ENCODE measurements at regions not wholly inside any gene's neighbourhood (a gene's known extent, or its start where the extent isn't known, plus 50 kb on each side); places are given as distances from the start of the nearest gene placed in this dataset.

GRCh38 chr10:123474700-123475099, 191.5 kb upstream of the GPR26 start:
- no peak for DNase-seq
- Histone ChIP-seq H3K4me3 (no peak overlapping the region), H3K27ac (no peak overlapping the region), H3K27me3 (peaks cover 0 to 12% (median 0%) of the 10 kb centered on the region in 4 donors), H3K36me3 (no peaks in the 10 kb centered on the region), H3K9me3 (no peaks in the 10 kb centered on the region), H3K4me1 (no peaks in the 10 kb centered on the region)
- TF ChIP-seq CTCF (IDR thresholded peaks at IDR 0.05) (no peak), POLR2A (IDR thresholded peaks at IDR 0.05) (no peak)
- intact Hi-C loops (cut with DNase I): no loop called here
- WGBS, 2 donors: 60 to 92% methylated on average over 1 to 2 of the region's 4 CpGs

DNA sequence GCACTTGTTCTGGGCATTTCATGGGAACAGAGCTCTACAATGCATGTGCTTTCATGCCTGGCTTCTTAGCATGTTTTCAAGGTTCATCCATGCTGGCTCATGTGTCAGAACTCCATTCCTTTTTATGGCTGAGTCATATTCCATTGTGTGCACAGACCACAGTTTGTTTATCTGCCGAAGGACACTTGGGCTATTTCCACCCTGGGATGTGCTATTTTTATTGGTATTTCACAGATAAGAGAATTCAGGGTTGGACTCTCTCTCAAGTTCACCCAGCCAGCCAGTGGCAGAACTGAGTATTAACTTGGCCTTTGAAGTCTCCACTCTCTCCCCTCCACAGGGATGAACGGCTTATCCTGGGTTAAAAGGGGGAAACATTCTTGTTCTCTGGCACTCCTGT, 190.7 kb upstream of the GPR26 start:
- TF ChIP-seq POLR2A (IDR thresholded peaks at IDR 0.05): no peak
- TF ChIP-seq CTCF (IDR thresholded peaks at IDR 0.05): no peak
- no peak overlapping the region for H3K27ac ChIP-seq
- intact Hi-C loops (cut with DNase I): no loop called here
- WGBS, 2 donors: 30 to 34% methylated on average over 2 of the region's 2 CpGs
- no peaks in the 10 kb centered on the region for H3K4me1 ChIP-seq
- no peaks in the 10 kb centered on the region for H3K9me3 ChIP-seq
- peaks cover 0 to 14% (median 0%) of the 10 kb centered on the region in 4 donors for H3K27me3 ChIP-seq
- no peak for DNase-seq
- no peak overlapping the region for H3K4me3 ChIP-seq
- no peaks in the 10 kb centered on the region for H3K36me3 ChIP-seq

DNA sequence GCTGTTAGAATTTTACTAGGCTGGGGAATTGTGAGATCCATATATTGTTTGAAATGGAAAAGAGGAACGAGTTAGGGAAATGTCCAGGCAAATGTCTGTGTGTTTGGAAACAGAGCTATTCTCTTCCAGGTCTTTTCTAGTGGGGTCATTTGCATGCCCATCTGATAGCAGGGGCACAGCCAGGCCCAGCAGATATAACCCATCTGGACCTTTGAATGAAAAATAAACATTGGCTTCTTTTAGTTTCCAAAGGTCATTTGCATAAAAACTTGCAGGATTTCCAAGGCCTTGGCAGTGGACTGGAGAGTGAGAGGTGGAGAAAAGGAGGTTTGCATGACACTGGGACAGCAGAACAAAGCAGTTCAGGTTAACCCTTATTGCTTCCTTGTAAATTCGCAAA, 188.0 kb upstream of the GPR26 start:
- H3K4me1 ChIP-seq: no peaks in the 10 kb centered on the region
- intact Hi-C loops (cut with DNase I): no loop called here
- no peaks in the 10 kb centered on the region for H3K9me3 ChIP-seq
- 55 to 61% methylated on average over 2 of the region's 2 CpGs for WGBS, 2 donors
- no peak for DNase-seq
- no peak overlapping the region for H3K27ac ChIP-seq
- TF ChIP-seq CTCF (IDR thresholded peaks at IDR 0.05): no peak
- TF ChIP-seq POLR2A (IDR thresholded peaks at IDR 0.05): no peak
- peaks cover 0 to 17% (median 0%) of the 10 kb centered on the region in 4 donors for H3K27me3 ChIP-seq
- no peaks in the 10 kb centered on the region for H3K36me3 ChIP-seq
- no peak overlapping the region for H3K4me3 ChIP-seq

DNA sequence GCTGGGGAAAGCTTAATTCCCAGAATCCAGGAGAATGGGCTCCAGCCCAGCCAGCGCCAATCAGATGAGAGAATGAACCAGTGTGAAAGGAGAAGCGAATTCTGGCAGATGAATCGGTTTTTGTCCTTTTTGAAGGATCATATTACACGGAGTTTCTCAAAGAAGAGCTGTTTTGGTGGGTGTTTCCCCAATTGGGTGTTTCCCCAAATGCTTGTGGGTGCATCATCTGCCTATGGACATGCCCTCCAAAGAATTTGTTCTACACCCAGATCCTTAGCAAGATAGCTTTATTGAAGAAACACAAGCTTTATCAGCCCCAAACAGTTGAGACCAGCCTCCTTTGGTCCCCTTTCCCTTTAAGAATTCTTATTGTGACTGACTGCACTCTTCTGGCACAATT, 186.5 kb upstream of the GPR26 start:
- Histone ChIP-seq H3K27ac (no peak overlapping the region), H3K4me3 (no peak overlapping the region), H3K27me3 (peaks cover 0 to 25% (median 0%) of the 10 kb centered on the region in 4 donors), H3K9me3 (no peaks in the 10 kb centered on the region), H3K36me3 (no peaks in the 10 kb centered on the region), H3K4me1 (no peaks in the 10 kb centered on the region)
- 36 to 46% methylated on average over 3 to 4 of the region's 4 CpGs for WGBS, 2 donors
- TF ChIP-seq CTCF (IDR thresholded peaks at IDR 0.05) (no peak), POLR2A (IDR thresholded peaks at IDR 0.05) (no peak)
- intact Hi-C loops (cut with DNase I): no loop called here
- no peak for DNase-seq

- Histone ChIP-seq H3K27me3 (peaks cover 0 to 25% (median 0%) of the 10 kb centered on the region in 4 donors), H3K4me3 (no peak overlapping the region), H3K27ac (no peak overlapping the region), H3K9me3 (no peaks in the 10 kb centered on the region), H3K4me1 (no peaks in the 10 kb centered on the region), H3K36me3 (no peaks in the 10 kb centered on the region)
- WGBS, 2 donors: 89 to 90% methylated on average over 3 to 4 of the region's 4 CpGs
- intact Hi-C loops (cut with DNase I): no loop called here
- TF ChIP-seq CTCF (IDR thresholded peaks at IDR 0.05): no peak
- DNase-seq: no peak
Measured at GRCh38 chr10:123480344-123480743, 185.8 kb upstream of the GPR26 start.

Data from esophagus squamous epithelium (tissue), 5 donors.